ENCODE measurements at regions not wholly inside any gene's neighbourhood (a gene's known extent, or its start where the extent isn't known, plus 50 kb on each side); places are given as distances from the start of the nearest gene placed in this dataset.

DNA sequence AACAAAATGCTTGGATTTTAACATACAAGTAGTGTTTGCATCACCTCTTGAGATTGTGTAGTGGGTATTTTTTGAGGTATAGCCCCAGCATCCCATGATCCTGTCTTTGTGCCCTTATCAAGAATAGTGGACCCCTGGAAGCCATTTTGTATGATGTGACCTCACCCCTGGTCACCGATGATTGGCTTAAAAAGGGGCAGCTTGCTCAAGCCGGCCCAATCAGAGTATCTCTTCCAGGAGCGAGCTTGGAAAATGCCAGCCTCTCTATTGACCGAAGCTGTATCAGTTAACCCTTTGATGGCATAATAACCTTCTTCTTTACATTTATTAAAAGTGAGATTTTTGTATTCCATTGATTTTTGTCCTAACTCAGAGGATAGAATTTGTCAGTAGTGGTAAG is 55.5 kb upstream of the FAM20A start:
- ChIA-PET POLR2A (no interaction called here), CTCF (no interaction called here)
- H3K36me3 ChIP-seq (ENCODE audit: control insufficient read depth, insufficient read depth, low read length): no peaks in the 10 kb centered on the region
- H3K27ac ChIP-seq (ENCODE audit: low read length): no peak overlapping the region
- no peak overlapping the region for H3K4me3 ChIP-seq (ENCODE audit: low read depth in 2 of 2, low read length in 2 of 2)
- DNase-seq (ENCODE audit: low read depth, low spot score): no peak
- H3K27me3 ChIP-seq (ENCODE audit: control insufficient read depth, insufficient read depth, low read length): no peaks in the 10 kb centered on the region
- no peaks in the 10 kb centered on the region for H3K9me3 ChIP-seq (ENCODE audit: control insufficient read depth, insufficient read depth, low read depth, low read length)
- BruUV-seq (replicated peaks): no TSS peak
- H3K4me1 ChIP-seq (ENCODE audit: control insufficient read depth, insufficient read depth, low read length): no peaks in the 10 kb centered on the region
- no peak for TF ChIP-seq POLR2AphosphoS5 (IDR thresholded peaks at IDR 0.05; ENCODE audit: low read depth, low read length)
- in situ Hi-C loops (cut with HindIII; ENCODE audit: low pct_unique_long_range_greater_than_20kb, low sequenced_read_pairs): no loop called here
- intact Hi-C loops (cut with micrococcal nuclease; ENCODE audit: unreplicated experiment): no loop called here
- ATAC-seq: no peak
